GM19023 (cell line): ENCODE measurements at regions not wholly inside any gene's neighbourhood (a gene's known extent, or its start where the extent isn't known, plus 50 kb on each side); places are given as distances from the start of the nearest gene placed in this dataset.
A peak's percentile ranks its signal among the peaks of the same experiment; 100 is the strongest.

Experiments used
- ATAC-seq: cut with Tn5 transposase; IDR thresholded peaks from one replicate; pipeline ENCODE4 v1.9.1; 2021; ENCODE audit warnings: mild to moderate bottlenecking, moderate library complexity; ENCODE audit not compliant: unreplicated experiment

GRCh38 chr2:195319548-195320412 is 337.2 kb upstream of the SLC39A10 start:
- no peak for ATAC-seq

GRCh38 chr2:195319112-195319460 is 337.9 kb upstream of the SLC39A10 start:
- no peak for ATAC-seq

GRCh38 chr2:195318440-195319111 is 338.4 kb upstream of the SLC39A10 start:
- ATAC-seq, result no peak

GRCh38 chr2:195317550-195317949 is 339.5 kb upstream of the SLC39A10 start:
- ATAC-seq, result no peak

- ATAC-seq, result no peak
These were observed 340.5 kb upstream of the SLC39A10 start for GRCh38 chr2:195316486-195316885.

- ATAC-seq, result peak; percentile 45
These were observed 343.1 kb upstream of the SLC39A10 start for GRCh38 chr2:195313962-195314361.

GRCh38 chr2:195312662-195313061 is 344.4 kb upstream of the SLC39A10 start:
- no peak for ATAC-seq

GRCh38 chr2:195308163-195308562 is 348.9 kb upstream of the SLC39A10 start:
- no peak for ATAC-seq

GRCh38 chr2:195307751-195308150 is 349.3 kb upstream of the SLC39A10 start:
- no peak for ATAC-seq

- no peak for ATAC-seq
These were observed 352.7 kb upstream of the SLC39A10 start for GRCh38 chr2:195304310-195304709.

GRCh38 chr2:195300631-195301030 is 356.4 kb upstream of the SLC39A10 start:
- no peak for ATAC-seq

- no peak for ATAC-seq
These were observed 357.4 kb upstream of the SLC39A10 start for GRCh38 chr2:195299600-195299999.

GRCh38 chr2:195296490-195296889 is 360.5 kb upstream of the SLC39A10 start:
- ATAC-seq, result no peak

GRCh38 chr2:195289081-195289480 is 367.9 kb upstream of the SLC39A10 start:
- no peak for ATAC-seq

GRCh38 chr2:195279840-195280427 is 377.1 kb upstream of the SLC39A10 start:
- ATAC-seq, result no peak

GRCh38 chr2:195270466-195271039 is 386.5 kb upstream of the SLC39A10 start:
- no peak for ATAC-seq

- no peak for ATAC-seq
These were observed 387.8 kb upstream of the SLC39A10 start for GRCh38 chr2:195269220-195269619.

GRCh38 chr2:195257979-195258378 is 399.0 kb upstream of the SLC39A10 start:
- ATAC-seq, result no peak

- no peak for ATAC-seq
These were observed 405.0 kb upstream of the SLC39A10 start for GRCh38 chr2:195252018-195252417.

GRCh38 chr2:195251214-195251613 is 405.8 kb upstream of the SLC39A10 start:
- no peak for ATAC-seq

GRCh38 chr2:195238826-195239225 is 418.2 kb upstream of the SLC39A10 start:
- ATAC-seq, result no peak

- ATAC-seq, result no peak
These were observed 418.6 kb upstream of the SLC39A10 start for GRCh38 chr2:195238379-195238778.
